PC-9 (cell line): ENCODE measurements at regions not wholly inside any gene's neighbourhood (a gene's known extent, or its start where the extent isn't known, plus 50 kb on each side); places are given as distances from the start of the nearest gene placed in this dataset.

Source experiments
- BruUV-seq: library from RNA; stranded (reverse); fragments of 400-500 nt; replicated peaks from 2 replicates; lab custom pipeline; 2021; lab: Mats Ljungman, UMichigan
- CTCF ChIA-PET: fragments of 300-600 bp; sonication (Branson Sonifier 250); formaldehyde crosslinking; loops from one replicate; lab custom pipeline; 2022; ENCODE audit warnings: antibody characterized with exemption; lab: Charles Lee
- POLR2A ChIA-PET: fragments of 300-600 bp; sonication (Branson Sonifier 250); formaldehyde crosslinking; loops from one replicate; lab custom pipeline; 2022; ENCODE audit warnings: antibody characterized with exemption; ENCODE audit not compliant: unreplicated experiment; lab: Charles Lee
- DNase-seq, 2 experiments: peaks; one replicate each; pipeline versions ENCODE4 v3.0.0 to v3.0.0-alpha.2; 2015 to 2022; ENCODE audit warnings: mixed read lengths in 1 of 2
- H2AFZ ChIP-seq: fragments of 200-600 bp; sonication (generic); 2 replicates; pipeline ENCODE4 v1.8.1; 2017; ENCODE audit warnings: antibody characterized with exemption
- H3F3A ChIP-seq: fragments of 200-600 bp; sonication (generic); 2 replicates; pipeline ENCODE4 v1.8.1; 2017; ENCODE audit warnings: antibody characterized with exemption, mild to moderate bottlenecking, low read depth; ENCODE audit not compliant: insufficient read depth
- H3K27ac ChIP-seq: fragments of 200-600 bp; sonication (generic); 2 replicates; pipeline ENCODE4 v1.6.1; 2016; ENCODE audit warnings: mixed run types
- H3K27me3 ChIP-seq: fragments of 200-600 bp; sonication (generic); 2 replicates; pipeline ENCODE4 v1.6.1; 2016; ENCODE audit warnings: low read depth, mixed run types; ENCODE audit not compliant: insufficient read depth
- H3K36me3 ChIP-seq: fragments of 200-600 bp; sonication (generic); 2 replicates; pipeline ENCODE4 v1.6.1; 2016; ENCODE audit warnings: low read depth, mixed run types
- H3K4me1 ChIP-seq: fragments of 200-600 bp; sonication (generic); replicated peaks from 2 replicates; pipeline ENCODE4 v1.6.1; 2016; ENCODE audit warnings: mixed run types; ENCODE audit not compliant: insufficient read depth
- H3K4me2 ChIP-seq: fragments of 200-600 bp; sonication (generic); 2 replicates; pipeline ENCODE4 v1.6.1; 2017; ENCODE audit warnings: mixed run types
- H3K4me3 ChIP-seq: fragments of 200-600 bp; sonication (generic); 2 replicates; pipeline ENCODE4 v1.6.1; 2016; ENCODE audit warnings: mixed run types
- H3K79me2 ChIP-seq: fragments of 200-600 bp; sonication (generic); 2 replicates; pipeline ENCODE4 v1.6.1; 2017; ENCODE audit warnings: low read depth, mixed run types
- H3K9me2 ChIP-seq: fragments of 200-600 bp; sonication (generic); 2 replicates; pipeline ENCODE4 v1.8.1; 2017; ENCODE audit warnings: mild to moderate bottlenecking; ENCODE audit not compliant: insufficient read depth
- H3K9me3 ChIP-seq: fragments of 200-600 bp; sonication (generic); 2 replicates; pipeline ENCODE4 v1.8.1; 2016; ENCODE audit warnings: low read depth; ENCODE audit not compliant: insufficient read depth
- H4K20me1 ChIP-seq: fragments of 200-600 bp; sonication (generic); 2 replicates; pipeline ENCODE4 v1.8.1; 2017; ENCODE audit not compliant: insufficient read depth
- CTCF ChIP-seq: fragments of 200-600 bp; sonication (generic); conservative IDR thresholded peaks from 2 replicates; pipeline ENCODE4 v1.6.1; 2017; ENCODE audit warnings: mixed run types, antibody characterized with exemption, mild to moderate bottlenecking, moderate library complexity
- EZH2 ChIP-seq: fragments of 200-600 bp; sonication (generic); IDR thresholded peaks from 2 replicates; pipeline ENCODE4 v1.8.0; 2017; ENCODE audit warnings: antibody characterized with exemption, low read depth
- intact Hi-C: fragments of 100-400 bp; cut with micrococcal nuclease; formaldehyde crosslinking; loops from one replicate; pipeline ENCODE4 v1.10.0; 2022; ENCODE audit not compliant: unreplicated experiment

DNA sequence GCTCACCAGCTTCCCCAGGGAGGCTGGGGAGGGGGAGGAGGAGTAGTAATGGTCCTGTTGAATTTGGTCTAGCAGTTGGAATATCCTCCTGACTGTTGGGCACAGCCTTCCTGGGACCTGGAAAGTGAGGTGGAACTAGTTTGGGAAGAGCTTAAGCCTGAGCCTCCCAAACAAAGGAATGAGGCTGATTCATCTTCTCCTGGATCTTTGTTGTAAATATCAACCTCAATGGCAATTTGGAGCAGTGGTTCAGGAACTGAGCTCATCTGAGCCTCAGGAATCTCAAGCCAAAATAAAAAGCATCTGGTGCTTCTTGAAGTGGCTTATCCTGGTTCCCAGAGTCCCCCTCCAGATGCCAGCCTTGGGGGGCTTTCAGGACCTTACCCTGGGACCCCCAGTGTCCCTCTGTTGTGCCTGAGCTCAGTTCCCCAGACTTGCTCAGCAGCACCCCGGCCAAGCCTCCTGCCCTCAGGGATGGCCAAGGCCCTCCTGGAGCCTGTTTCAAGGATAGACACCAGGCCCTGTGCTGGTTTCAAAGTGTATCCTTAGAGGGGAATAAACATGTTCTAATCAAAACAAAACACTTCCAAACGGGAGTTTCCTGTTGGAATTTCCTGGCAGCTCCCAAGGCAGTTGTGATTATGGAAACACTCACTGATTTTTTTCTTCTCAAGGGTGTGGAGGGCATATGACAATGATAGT, 112.6 kb downstream of the DDX1 start:
- Histone ChIP-seq H3K4me1 (no peaks in the 10 kb centered on the region), H3K27me3 (peaks cover 91% of the 10 kb centered on the region), H3K79me2 (no peaks in the 10 kb centered on the region), H2AFZ (no peak overlapping the region), H4K20me1 (peaks cover 3% of the 10 kb centered on the region; the same call in 1 of the 2 replicates), H3K9me3 (no peaks in the 10 kb centered on the region), H3K4me2 (no peak overlapping the region), H3F3A (no peaks in the 10 kb centered on the region), H3K27ac (no peak overlapping the region), H3K36me3 (no peaks in the 10 kb centered on the region), H3K9me2 (no peaks in the 10 kb centered on the region), H3K4me3 (no peak overlapping the region)
- no peak for DNase-seq
- TF ChIP-seq CTCF (no peak), EZH2 (no peak)
- intact Hi-C loops: no loop called here
- no TSS peak for BruUV-seq
- CTCF ChIA-PET: no interaction called here
- POLR2A ChIA-PET: no interaction called here

GRCh38 chr2:15704788-15705115, 113.1 kb downstream of the DDX1 start:
- TF ChIP-seq CTCF (no peak), EZH2 (no peak)
- no peaks in the 10 kb centered on the region for H3F3A ChIP-seq
- H3K27ac ChIP-seq: no peak overlapping the region
- no peaks in the 10 kb centered on the region for H3K9me3 ChIP-seq
- no peaks in the 10 kb centered on the region for H3K36me3 ChIP-seq
- intact Hi-C loops: no loop called here
- CTCF ChIA-PET: no interaction called here
- H3K4me1 ChIP-seq: no peaks in the 10 kb centered on the region
- H3K79me2 ChIP-seq: no peaks in the 10 kb centered on the region
- no peaks in the 10 kb centered on the region for H3K9me2 ChIP-seq
- H3K4me3 ChIP-seq: no peak overlapping the region
- H4K20me1 ChIP-seq: peaks cover 3% of the 10 kb centered on the region; the same call in 1 of the 2 replicates
- POLR2A ChIA-PET: no interaction called here
- no peak overlapping the region for H2AFZ ChIP-seq
- H3K27me3 ChIP-seq: peaks cover 91% of the 10 kb centered on the region
- no TSS peak for BruUV-seq
- H3K4me2 ChIP-seq: no peak overlapping the region
- DNase-seq: no peak

DNA sequence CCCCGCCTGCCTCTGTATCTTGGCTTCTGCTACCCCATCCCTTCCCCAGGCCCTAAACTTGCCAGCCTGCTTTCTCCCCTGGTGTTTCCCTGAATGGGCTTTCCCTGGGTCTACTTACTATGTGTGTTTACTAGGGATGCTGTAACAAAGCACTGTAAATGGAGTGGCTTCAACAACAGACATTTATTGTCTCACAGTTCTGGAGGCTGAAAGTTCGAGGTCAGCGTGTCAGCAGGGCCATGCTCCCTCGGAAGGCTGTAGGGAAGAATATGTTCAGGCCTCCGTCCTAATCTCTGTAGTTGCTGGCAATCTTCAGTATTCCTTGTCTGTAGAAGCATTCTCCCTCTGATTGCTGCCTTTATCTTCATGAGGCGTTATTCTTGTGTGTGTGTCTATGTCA, 113.6 kb downstream of the DDX1 start:
- Histone ChIP-seq H3K27me3 (peaks cover 93% of the 10 kb centered on the region), H3K27ac (no peak overlapping the region), H3K4me3 (no peak overlapping the region), H4K20me1 (peaks cover 3% of the 10 kb centered on the region; the same call in 1 of the 2 replicates), H3K36me3 (no peaks in the 10 kb centered on the region), H3K9me2 (no peaks in the 10 kb centered on the region), H2AFZ (no peak overlapping the region), H3F3A (no peaks in the 10 kb centered on the region), H3K4me2 (no peak overlapping the region), H3K9me3 (no peaks in the 10 kb centered on the region), H3K79me2 (no peaks in the 10 kb centered on the region), H3K4me1 (no peaks in the 10 kb centered on the region)
- BruUV-seq: no TSS peak
- POLR2A ChIA-PET: no interaction called here
- intact Hi-C loops: no loop called here
- no peak for DNase-seq
- no peak for TF ChIP-seq EZH2
- no peak for TF ChIP-seq CTCF
- CTCF ChIA-PET: no interaction called here
